SK-N-MC (cell line): ENCODE measurements at regions not wholly inside any gene's neighbourhood (a gene's known extent, or its start where the extent isn't known, plus 50 kb on each side); places are given as distances from the start of the nearest gene placed in this dataset.
"Not testable (repeated sequence)": the region's sequence is repeated elsewhere in the genome, so short reads cannot be mapped to it uniquely, and the experiment has no call there.

Experiments
- DNase-seq: peaks from one replicate; pipeline ENCODE4 v3.0.0-alpha.2; 2011; ENCODE audit warnings: low read depth, low spot score
- H3K27ac ChIP-seq: fragments of 200-600 bp; sonication (generic); 2 replicates; pipeline ENCODE4 v1.5.1; 2016; ENCODE audit warnings: mixed run types
- H3K36me3 ChIP-seq: fragments of 200-600 bp; sonication (generic); 2 replicates; pipeline ENCODE4 v1.6.1; 2017; ENCODE audit warnings: antibody characterized with exemption, low read length, mixed read lengths; ENCODE audit not compliant: insufficient read depth
- H3K4me3 ChIP-seq: fragments of 200-600 bp; sonication (generic); 2 replicates; pipeline ENCODE4 v1.5.1; 2016
- H3K9ac ChIP-seq: fragments of 200-600 bp; sonication (generic); 2 replicates; pipeline ENCODE4 v1.8.0; 2017; ENCODE audit warnings: mixed run types, mixed read lengths; ENCODE audit not compliant: insufficient read length
- H3K9me3 ChIP-seq: fragments of 200-600 bp; sonication (generic); 2 replicates; pipeline ENCODE4 v1.6.1; 2017; ENCODE audit warnings: low read depth, mild to moderate bottlenecking, antibody characterized with exemption, low read length, moderate library complexity, mixed read lengths

GRCh38 chr2:89130665-89131308 is 439.3 kb downstream of the RPIA start:
- H3K36me3 ChIP-seq, DNase-seq, H3K9ac ChIP-seq, H3K4me3 ChIP-seq, H3K27ac ChIP-seq, H3K9me3 ChIP-seq: not testable (repeated sequence)

- H3K4me3 ChIP-seq, H3K9me3 ChIP-seq, DNase-seq, H3K9ac ChIP-seq, H3K36me3 ChIP-seq, H3K27ac ChIP-seq: not testable (repeated sequence)
These were observed 451.5 kb downstream of the RPIA start for GRCh38 chr2:89142959-89143358.

- not testable (repeated sequence) for H3K4me3 ChIP-seq, H3K27ac ChIP-seq, DNase-seq, H3K36me3 ChIP-seq, H3K9ac ChIP-seq, H3K9me3 ChIP-seq
These were observed 453.9 kb downstream of the RPIA start for GRCh38 chr2:89145342-89145741.

- not testable (repeated sequence) for H3K9me3 ChIP-seq, H3K36me3 ChIP-seq, H3K9ac ChIP-seq, DNase-seq, H3K4me3 ChIP-seq, H3K27ac ChIP-seq
These were observed 456.8 kb downstream of the RPIA start for GRCh38 chr2:89148256-89148655.

- not testable (repeated sequence) for DNase-seq, H3K27ac ChIP-seq, H3K4me3 ChIP-seq, H3K9me3 ChIP-seq, H3K9ac ChIP-seq, H3K36me3 ChIP-seq
These were observed 460.2 kb downstream of the RPIA start for GRCh38 chr2:89151699-89152098.

GRCh38 chr2:89152501-89152900 is 461.0 kb downstream of the RPIA start:
- not testable (repeated sequence) for H3K4me3 ChIP-seq, DNase-seq, H3K9me3 ChIP-seq, H3K27ac ChIP-seq, H3K9ac ChIP-seq, H3K36me3 ChIP-seq

GRCh38 chr2:89153210-89153609 is 461.7 kb downstream of the RPIA start:
- H3K9ac ChIP-seq, H3K9me3 ChIP-seq, H3K36me3 ChIP-seq, DNase-seq, H3K4me3 ChIP-seq, H3K27ac ChIP-seq: not testable (repeated sequence)

GRCh38 chr2:89154247-89154682 is 462.8 kb downstream of the RPIA start:
- DNase-seq, H3K36me3 ChIP-seq, H3K9me3 ChIP-seq, H3K27ac ChIP-seq, H3K9ac ChIP-seq, H3K4me3 ChIP-seq: not testable (repeated sequence)

- not testable (repeated sequence) for H3K9me3 ChIP-seq, H3K27ac ChIP-seq, DNase-seq, H3K9ac ChIP-seq, H3K36me3 ChIP-seq, H3K4me3 ChIP-seq
These were observed 468.8 kb downstream of the RPIA start for GRCh38 chr2:89160306-89160705.

GRCh38 chr2:89161626-89162025 is 470.2 kb downstream of the RPIA start:
- H3K4me3 ChIP-seq, H3K9me3 ChIP-seq, H3K36me3 ChIP-seq, H3K27ac ChIP-seq, H3K9ac ChIP-seq, DNase-seq: not testable (repeated sequence)

- H3K9me3 ChIP-seq, H3K36me3 ChIP-seq, DNase-seq, H3K27ac ChIP-seq, H3K9ac ChIP-seq, H3K4me3 ChIP-seq: not testable (repeated sequence)
These were observed 479.2 kb downstream of the RPIA start for GRCh38 chr2:89170506-89171173.

- not testable (repeated sequence) for H3K27ac ChIP-seq
These were observed 479.7 kb downstream of the RPIA start for GRCh38 chr2:89171174-89171519.

GRCh38 chr2:89177004-89177403 is 485.5 kb downstream of the RPIA start:
- H3K27ac ChIP-seq, DNase-seq, H3K9me3 ChIP-seq, H3K4me3 ChIP-seq, H3K9ac ChIP-seq, H3K36me3 ChIP-seq: not testable (repeated sequence)

More at GRCh38 chr2:89171174-89171519, 479.7 kb downstream of the RPIA start:
- H3K36me3 ChIP-seq, H3K9me3 ChIP-seq, H3K9ac ChIP-seq, H3K4me3 ChIP-seq, DNase-seq: not testable (repeated sequence)

GRCh38 chr2:89182221-89182620 is 490.7 kb downstream of the RPIA start:
- H3K36me3 ChIP-seq, DNase-seq, H3K9me3 ChIP-seq, H3K9ac ChIP-seq, H3K27ac ChIP-seq, H3K4me3 ChIP-seq: not testable (repeated sequence)

GRCh38 chr2:89184746-89185145 is 493.3 kb downstream of the RPIA start:
- not testable (repeated sequence) for H3K4me3 ChIP-seq, H3K27ac ChIP-seq, H3K9ac ChIP-seq, DNase-seq, H3K9me3 ChIP-seq, H3K36me3 ChIP-seq
